ENCODE measurements at regions not wholly inside any gene's neighbourhood (a gene's known extent, or its start where the extent isn't known, plus 50 kb on each side); places are given as distances from the start of the nearest gene placed in this dataset.
A peak's percentile ranks its signal among the peaks of the same experiment; 100 is the strongest.

GRCh38 chr21:35511696-35512162 is 462.6 kb upstream of the RUNX1 start:
- H3K4me3 ChIP-seq (ENCODE audit: low read depth, low read length) = no peak overlapping the region
- DNase-seq (ENCODE audit: low read depth) = peak; percentile 56
- TF ChIP-seq MYC (IDR thresholded peaks at IDR 0.05; ENCODE audit: low read depth, low read length) (peak; percentile 20; the same call in 1 of the 2 replicates), POLR2A (IDR thresholded peaks at IDR 0.05; ENCODE audit: extremely low read depth, insufficient read length) (no peak), MAX (IDR thresholded peaks at IDR 0.05; ENCODE audit: low read depth, low read length) (peak; percentile 41; the same call in 1 of the 2 replicates)

- no peak for TF ChIP-seq MYC (IDR thresholded peaks at IDR 0.05; ENCODE audit: low read depth, low read length)
- no peak for TF ChIP-seq CTCF (IDR thresholded peaks at IDR 0.05; ENCODE audit: low read depth, low read length)
- no peak for TF ChIP-seq MAX (IDR thresholded peaks at IDR 0.05; ENCODE audit: low read depth, low read length)
- no peak for TF ChIP-seq POLR2A (IDR thresholded peaks at IDR 0.05; ENCODE audit: extremely low read depth, insufficient read length)
- DNase-seq (ENCODE audit: low read depth) = peak; percentile 36
- H3K4me3 ChIP-seq (ENCODE audit: low read depth, low read length) = no peak overlapping the region
Measured at GRCh38 chr21:35510957-35511695, 462.0 kb upstream of the RUNX1 start.

- no peak overlapping the region for H3K4me3 ChIP-seq (ENCODE audit: low read depth, low read length)
- TF ChIP-seq MAX (IDR thresholded peaks at IDR 0.05; ENCODE audit: low read depth, low read length) (no peak), CTCF (IDR thresholded peaks at IDR 0.05; ENCODE audit: low read depth, low read length) (no peak), POLR2A (IDR thresholded peaks at IDR 0.05; ENCODE audit: extremely low read depth, insufficient read length) (no peak), MYC (IDR thresholded peaks at IDR 0.05; ENCODE audit: low read depth, low read length) (no peak)
- no peak for DNase-seq (ENCODE audit: low read depth)
Measured at GRCh38 chr21:35510294-35510693, 461.2 kb upstream of the RUNX1 start.

GRCh38 chr21:35509001-35509704 is 460.1 kb upstream of the RUNX1 start:
- DNase-seq (ENCODE audit: low read depth) = peak; percentile 89
- TF ChIP-seq MAX (IDR thresholded peaks at IDR 0.05; ENCODE audit: low read depth, low read length) = peak; percentile 88
- no peak for TF ChIP-seq MYC (IDR thresholded peaks at IDR 0.05; ENCODE audit: low read depth, low read length)
- H3K4me3 ChIP-seq (ENCODE audit: low read depth, low read length) = no peak overlapping the region

GRCh38 chr21:35508139-35508888 is 459.2 kb upstream of the RUNX1 start:
- peak; percentile 98 for DNase-seq (ENCODE audit: low read depth)

More at GRCh38 chr21:35508139-35508888, 459.2 kb upstream of the RUNX1 start:
- no peak overlapping the region for H3K4me3 ChIP-seq (ENCODE audit: low read depth, low read length)
- no peak for TF ChIP-seq POLR2A (IDR thresholded peaks at IDR 0.05; ENCODE audit: extremely low read depth, insufficient read length)
- TF ChIP-seq MAX (IDR thresholded peaks at IDR 0.05; ENCODE audit: low read depth, low read length) = peak; percentile 83
- peak; percentile 83 for TF ChIP-seq MYC (IDR thresholded peaks at IDR 0.05; ENCODE audit: low read depth, low read length)
- TF ChIP-seq CTCF (IDR thresholded peaks at IDR 0.05; ENCODE audit: low read depth, low read length) = peak; percentile 56
